ENCODE measurements at regions not wholly inside any gene's neighbourhood (a gene's known extent, or its start where the extent isn't known, plus 50 kb on each side); places are given as distances from the start of the nearest gene placed in this dataset.

GRCh38 chr18:22547807-22548561, 130.3 kb upstream of the CTAGE1 start:
- no peak overlapping the region for H3K4me3 ChIP-seq
- TF ChIP-seq POLR2AphosphoS5 (IDR thresholded peaks at IDR 0.05) (no peak), POLR2A (IDR thresholded peaks at IDR 0.05) (no peak)
- TF ChIP-seq, protein P1, sequence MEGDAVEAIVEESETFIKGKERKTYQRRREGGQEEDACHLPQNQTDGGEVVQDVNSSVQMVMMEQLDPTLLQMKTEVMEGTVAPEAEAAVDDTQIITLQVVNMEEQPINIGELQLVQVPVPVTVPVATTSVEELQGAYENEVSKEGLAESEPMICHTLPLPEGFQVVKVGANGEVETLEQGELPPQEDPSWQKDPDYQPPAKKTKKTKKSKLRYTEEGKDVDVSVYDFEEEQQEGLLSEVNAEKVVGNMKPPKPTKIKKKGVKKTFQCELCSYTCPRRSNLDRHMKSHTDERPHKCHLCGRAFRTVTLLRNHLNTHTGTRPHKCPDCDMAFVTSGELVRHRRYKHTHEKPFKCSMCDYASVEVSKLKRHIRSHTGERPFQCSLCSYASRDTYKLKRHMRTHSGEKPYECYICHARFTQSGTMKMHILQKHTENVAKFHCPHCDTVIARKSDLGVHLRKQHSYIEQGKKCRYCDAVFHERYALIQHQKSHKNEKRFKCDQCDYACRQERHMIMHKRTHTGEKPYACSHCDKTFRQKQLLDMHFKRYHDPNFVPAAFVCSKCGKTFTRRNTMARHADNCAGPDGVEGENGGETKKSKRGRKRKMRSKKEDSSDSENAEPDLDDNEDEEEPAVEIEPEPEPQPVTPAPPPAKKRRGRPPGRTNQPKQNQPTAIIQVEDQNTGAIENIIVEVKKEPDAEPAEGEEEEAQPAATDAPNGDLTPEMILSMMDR (IDR thresholded peaks at IDR 0.05) = no peak
- H3K27ac ChIP-seq = no peak overlapping the region
- H3K4me1 ChIP-seq (replicated peaks) = no peaks in the 10 kb centered on the region
- intact Hi-C loops (cut with DNase I) = no loop called here
- no peaks in the 10 kb centered on the region for H3K36me3 ChIP-seq
- DNase-seq (ENCODE audit: low spot score) = no peak
- no peaks in the 10 kb centered on the region for H3K9me3 ChIP-seq
- WGBS = 61% methylated on average over 11 of the region's 11 CpGs
- H3K27me3 ChIP-seq (replicated peaks; ENCODE audit: insufficient read depth) = no peaks in the 10 kb centered on the region

- H3K27ac ChIP-seq = no peak overlapping the region
- no peak for DNase-seq (ENCODE audit: low spot score)
- TF ChIP-seq, protein P1 (IDR thresholded peaks at IDR 0.05) = no peak
- TF ChIP-seq POLR2AphosphoS5 (IDR thresholded peaks at IDR 0.05) = no peak
- TF ChIP-seq POLR2A (IDR thresholded peaks at IDR 0.05) = no peak
- no peaks in the 10 kb centered on the region for H3K36me3 ChIP-seq
- intact Hi-C loops (cut with DNase I) = no loop called here
- H3K9me3 ChIP-seq = no peaks in the 10 kb centered on the region
- WGBS = 75% methylated on average over 6 of the region's 6 CpGs
- H3K4me1 ChIP-seq (replicated peaks) = no peaks in the 10 kb centered on the region
- H3K4me3 ChIP-seq = no peak overlapping the region
- no peaks in the 10 kb centered on the region for H3K27me3 ChIP-seq (replicated peaks; ENCODE audit: insufficient read depth)
These were observed 131.7 kb upstream of the CTAGE1 start for GRCh38 chr18:22549260-22549937.

GRCh38 chr18:22550366-22550765, 132.7 kb upstream of the CTAGE1 start:
- WGBS = 77% methylated on average over 2 of the region's 2 CpGs
- no peak overlapping the region for H3K4me3 ChIP-seq
- no peaks in the 10 kb centered on the region for H3K36me3 ChIP-seq
- intact Hi-C loops (cut with DNase I) = no loop called here
- no peak for TF ChIP-seq POLR2AphosphoS5 (IDR thresholded peaks at IDR 0.05)
- TF ChIP-seq, protein P1 (IDR thresholded peaks at IDR 0.05) = no peak
- TF ChIP-seq POLR2A (IDR thresholded peaks at IDR 0.05) = no peak
- no peak for DNase-seq (ENCODE audit: low spot score)
- H3K9me3 ChIP-seq = no peaks in the 10 kb centered on the region
- no peaks in the 10 kb centered on the region for H3K4me1 ChIP-seq (replicated peaks)
- no peak overlapping the region for H3K27ac ChIP-seq
- H3K27me3 ChIP-seq (replicated peaks; ENCODE audit: insufficient read depth) = no peaks in the 10 kb centered on the region

DNA sequence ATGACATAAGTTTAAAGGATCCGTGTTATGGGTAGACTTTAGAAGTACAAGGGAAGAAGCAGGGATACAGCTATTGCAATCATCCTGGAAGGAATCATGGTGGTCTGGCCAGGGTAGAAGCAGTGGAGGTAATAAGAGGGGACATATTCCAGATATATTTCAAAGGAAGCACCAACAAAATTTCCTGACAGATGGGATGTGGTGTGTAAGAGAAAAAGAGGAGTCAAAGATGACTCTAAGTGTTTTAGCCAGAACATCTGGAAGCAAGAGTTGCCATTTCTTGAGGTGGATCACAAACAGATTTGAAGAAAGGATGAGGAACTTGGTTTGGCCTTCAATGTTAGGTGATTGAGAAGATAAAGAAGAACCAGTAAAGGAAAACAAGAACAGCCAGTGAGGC, 133.1 kb upstream of the CTAGE1 start:
- H3K27me3 ChIP-seq (replicated peaks; ENCODE audit: insufficient read depth) = no peaks in the 10 kb centered on the region
- no peak for TF ChIP-seq POLR2A (IDR thresholded peaks at IDR 0.05)
- TF ChIP-seq, protein P1 (IDR thresholded peaks at IDR 0.05) = no peak
- no peak for TF ChIP-seq POLR2AphosphoS5 (IDR thresholded peaks at IDR 0.05)
- WGBS = 96% methylated on average over 1 of the region's 1 CpG
- H3K9me3 ChIP-seq = no peaks in the 10 kb centered on the region
- no peak overlapping the region for H3K27ac ChIP-seq
- no peak for DNase-seq (ENCODE audit: low spot score)
- intact Hi-C loops (cut with DNase I) = no loop called here
- no peak overlapping the region for H3K4me3 ChIP-seq
- H3K4me1 ChIP-seq (replicated peaks) = no peaks in the 10 kb centered on the region
- no peaks in the 10 kb centered on the region for H3K36me3 ChIP-seq

All from prostate gland (tissue), 2 donors.